H7 (cell line): ENCODE measurements at regions not wholly inside any gene's neighbourhood (a gene's known extent, or its start where the extent isn't known, plus 50 kb on each side); places are given as distances from the start of the nearest gene placed in this dataset.
"Not testable (repeated sequence)": the region's sequence is repeated elsewhere in the genome, so short reads cannot be mapped to it uniquely, and the experiment has no call there.

Source experiments
- DNase-seq: peaks from one replicate; pipeline ENCODE4 v3.0.0; 2012
- H3K27me3 ChIP-seq: 2 replicates; pipeline ENCODE4 v1.6.0; 2011; ENCODE audit warnings: mild to moderate bottlenecking, low read length; ENCODE audit not compliant: control insufficient read depth, insufficient read depth
- H3K36me3 ChIP-seq: replicated peaks from 2 replicates; pipeline ENCODE4 v1.5.1; 2011; ENCODE audit warnings: low read length; ENCODE audit not compliant: control insufficient read depth, insufficient read depth
- H3K4me3 ChIP-seq: 2 replicates; pipeline ENCODE4 v1.5.1; 2011; ENCODE audit warnings: low read depth, mild to moderate bottlenecking, control low read depth, low read length, moderate library complexity; ENCODE audit not compliant: insufficient read depth

- not testable (repeated sequence) for H3K27me3 ChIP-seq, H3K4me3 ChIP-seq, H3K36me3 ChIP-seq, DNase-seq
These were observed 106.9 kb downstream of the SOCS6 start for GRCh38 chr18:70395771-70396170.

- Histone ChIP-seq H3K36me3 (no peaks in the 10 kb centered on the region), H3K27me3 (no peaks in the 10 kb centered on the region), H3K4me3 (no peak overlapping the region)
- no peak for DNase-seq
These were observed 105.8 kb downstream of the SOCS6 start for GRCh38 chr18:70394672-70395071.

GRCh38 chr18:70390371-70391090 is 101.7 kb downstream of the SOCS6 start:
- Histone ChIP-seq H3K27me3 (no peaks in the 10 kb centered on the region), H3K36me3 (no peaks in the 10 kb centered on the region), H3K4me3 (no peak overlapping the region)
- no peak for DNase-seq

DNA sequence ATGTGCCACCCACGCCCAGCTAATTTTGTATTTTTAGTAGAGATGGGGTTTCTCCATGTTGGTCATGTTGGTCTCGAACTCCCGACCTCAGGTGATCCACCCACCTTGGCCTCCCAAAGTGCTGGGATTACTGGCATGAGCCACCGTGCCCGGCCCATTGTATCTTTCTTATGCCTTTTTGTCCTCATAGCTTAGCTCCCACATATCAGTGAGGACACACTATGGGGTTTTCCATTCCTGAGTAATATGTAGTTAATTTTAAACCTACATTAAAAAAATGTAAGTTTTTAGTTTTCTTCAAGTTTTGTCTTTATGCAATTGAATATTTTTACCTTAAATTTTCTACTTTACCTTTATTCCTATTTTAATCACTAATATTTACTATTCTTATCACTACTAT is 100.2 kb downstream of the SOCS6 start:
- not testable (repeated sequence) for DNase-seq, H3K4me3 ChIP-seq, H3K27me3 ChIP-seq, H3K36me3 ChIP-seq

DNA sequence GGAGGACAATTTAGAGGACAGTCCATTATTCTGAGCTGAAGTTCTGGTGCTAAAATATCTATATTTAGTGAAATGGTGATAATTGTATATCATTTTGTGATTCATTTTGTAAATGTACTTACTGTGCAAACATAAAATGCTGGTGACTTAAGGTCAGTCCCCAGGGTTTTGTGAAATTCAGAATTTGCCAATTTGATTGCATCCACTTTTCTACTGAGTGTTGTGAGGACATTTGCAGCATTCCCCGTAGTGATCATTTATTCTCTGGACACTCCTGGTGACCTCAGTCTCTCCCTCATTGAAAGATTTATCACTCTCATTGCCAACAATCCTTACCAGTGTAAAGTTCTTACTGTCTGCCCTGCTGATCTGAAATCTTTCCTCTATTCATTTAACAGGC is 98.2 kb downstream of the SOCS6 start:
- Histone ChIP-seq H3K27me3 (no peaks in the 10 kb centered on the region), H3K36me3 (no peaks in the 10 kb centered on the region), H3K4me3 (no peak overlapping the region)
- no peak for DNase-seq

- no peak overlapping the region for H3K4me3 ChIP-seq
- DNase-seq = no peak
- H3K27me3 ChIP-seq = no peaks in the 10 kb centered on the region
- H3K36me3 ChIP-seq = no peaks in the 10 kb centered on the region
These were observed 97.7 kb downstream of the SOCS6 start for GRCh38 chr18:70386582-70386981.

GRCh38 chr18:70385474-70385873 is 96.6 kb downstream of the SOCS6 start:
- no peak for DNase-seq
- Histone ChIP-seq H3K36me3 (no peaks in the 10 kb centered on the region), H3K4me3 (no peak overlapping the region), H3K27me3 (no peaks in the 10 kb centered on the region)

DNA sequence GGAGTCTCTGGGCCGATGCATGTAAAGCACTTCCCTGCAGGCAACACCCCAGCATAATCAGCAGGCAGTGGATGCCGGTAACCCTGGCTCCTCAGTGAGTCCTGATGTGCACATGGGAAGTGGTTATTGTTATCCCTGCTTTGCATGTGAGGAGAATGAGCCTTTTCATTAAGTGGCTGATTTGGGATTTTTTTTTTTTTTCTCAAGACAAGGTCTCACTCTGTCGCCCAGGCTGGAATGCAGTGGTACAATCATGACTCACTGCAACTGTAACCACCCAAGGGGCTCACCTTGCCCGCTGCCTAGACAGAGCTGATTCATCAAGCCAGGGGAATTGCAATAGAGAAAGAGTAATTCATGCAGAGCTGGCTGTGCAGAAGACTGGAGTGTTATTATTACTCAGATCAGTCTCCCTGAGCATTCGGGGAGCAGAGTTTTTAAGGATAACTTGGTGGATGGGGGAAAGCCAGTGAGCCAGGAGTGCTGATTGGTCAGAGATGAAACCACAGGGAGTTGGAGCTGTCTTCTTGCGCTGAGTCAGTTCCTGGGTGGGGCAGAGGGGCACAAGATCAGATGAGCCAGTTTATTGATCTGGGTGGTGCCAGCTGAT is 95.4 kb downstream of the SOCS6 start:
- Histone ChIP-seq H3K36me3 (no peaks in the 10 kb centered on the region), H3K4me3 (no peak overlapping the region), H3K27me3 (no peaks in the 10 kb centered on the region)
- peak; percentile 22 for DNase-seq

DNA sequence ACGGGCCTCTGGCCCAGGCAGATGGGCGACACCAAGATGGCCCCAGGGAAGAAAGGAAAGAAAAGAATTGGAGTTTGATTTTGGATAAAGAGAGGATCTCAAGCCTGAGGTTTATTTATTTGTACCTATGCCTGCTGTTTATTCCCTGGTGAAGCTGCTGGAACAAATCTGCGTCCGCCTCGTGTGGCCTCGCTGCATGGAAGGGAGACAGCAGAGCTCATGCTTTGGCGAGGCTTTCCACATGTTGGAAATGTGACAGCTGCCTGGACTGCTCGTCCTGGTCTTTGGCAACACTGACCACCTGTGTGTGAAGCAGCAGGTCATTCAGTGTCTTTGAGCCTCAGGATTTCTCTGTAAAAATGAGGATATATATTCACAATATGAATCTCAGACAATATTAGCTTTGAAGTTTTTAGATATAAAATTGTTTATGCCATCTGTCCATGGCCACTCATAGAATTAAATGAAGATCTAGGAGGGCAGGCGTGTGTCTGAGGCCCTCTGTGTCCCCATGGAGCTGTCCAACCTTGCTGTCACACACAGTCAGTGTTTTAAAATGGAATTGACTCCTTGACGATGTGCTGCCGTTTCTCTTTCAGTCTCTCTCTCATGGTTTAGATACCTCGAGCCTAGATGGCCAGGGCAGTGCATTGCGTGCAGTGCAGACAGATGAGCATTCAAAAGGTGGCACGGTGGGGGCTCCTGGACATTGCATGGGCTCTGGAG is 94.3 kb downstream of the SOCS6 start:
- no peaks in the 10 kb centered on the region for H3K27me3 ChIP-seq
- no peak overlapping the region for H3K4me3 ChIP-seq
- DNase-seq = no peak
- H3K36me3 ChIP-seq = no peaks in the 10 kb centered on the region

DNA sequence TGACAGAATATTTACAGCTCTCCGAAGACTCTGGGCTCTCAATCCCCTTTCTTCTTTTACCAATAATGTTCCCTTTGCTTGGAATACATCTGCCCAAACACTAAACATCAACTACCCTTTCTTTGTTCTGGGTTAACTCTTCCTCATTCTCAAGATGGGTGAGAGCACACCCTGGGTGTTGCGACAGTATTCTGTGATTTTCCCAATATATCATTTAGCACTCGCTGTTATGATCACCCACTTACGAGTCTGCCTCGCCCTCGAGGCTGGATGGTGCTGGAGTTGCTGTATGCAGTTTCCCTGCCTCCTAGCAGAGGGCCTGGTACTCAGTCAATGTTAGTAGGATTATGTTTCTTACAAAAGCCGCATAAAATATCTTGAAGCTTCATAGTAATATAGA is 93.2 kb downstream of the SOCS6 start:
- Histone ChIP-seq H3K4me3 (no peak overlapping the region), H3K27me3 (no peaks in the 10 kb centered on the region), H3K36me3 (no peaks in the 10 kb centered on the region)
- DNase-seq = no peak

DNA sequence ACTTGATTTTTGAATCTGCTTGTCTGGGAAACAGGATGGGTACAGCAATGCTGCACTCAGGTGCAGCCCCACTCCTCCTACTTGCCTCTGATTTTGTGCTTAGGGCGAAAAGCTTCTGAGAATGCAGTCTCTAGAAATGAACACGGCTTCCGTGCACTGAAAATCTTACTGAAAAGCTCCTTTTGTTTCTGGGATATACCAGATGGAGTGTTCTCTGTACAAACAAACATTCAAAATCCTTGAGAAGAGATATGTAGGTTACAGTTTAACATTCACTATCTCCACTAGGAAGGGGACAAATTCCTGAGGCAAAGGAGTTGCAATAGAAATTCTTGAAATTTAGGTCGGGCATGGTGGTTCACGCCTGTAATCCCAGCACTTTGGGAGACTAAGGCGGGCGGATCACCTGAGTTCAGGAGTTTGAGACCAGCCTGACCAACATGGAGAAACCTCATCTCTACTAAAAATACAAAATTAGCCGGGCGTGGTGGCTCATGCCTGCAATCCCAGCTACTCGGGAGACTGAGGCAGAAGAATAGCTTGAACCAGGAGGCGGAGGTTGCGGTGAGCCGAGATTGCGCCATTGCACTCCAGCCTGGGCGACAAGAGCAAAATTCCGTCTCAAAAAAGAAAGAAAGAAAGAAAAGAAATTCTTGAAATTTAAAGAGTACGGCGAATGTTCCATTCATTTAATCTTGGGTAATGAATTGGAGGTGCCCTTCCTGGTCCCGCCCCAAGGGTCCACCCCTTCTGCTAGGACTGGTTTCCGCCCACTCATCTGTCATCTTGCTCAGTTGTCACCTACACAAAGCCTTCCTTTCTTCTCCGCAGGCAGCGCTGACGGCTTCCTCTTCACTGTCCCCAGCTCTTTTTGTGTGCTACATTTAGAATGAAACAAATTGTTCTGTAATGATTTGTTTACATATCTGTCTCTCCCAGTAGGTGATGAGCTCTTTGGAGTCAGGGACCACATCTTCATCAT is 92.4 kb downstream of the SOCS6 start:
- peak; percentile 37 for DNase-seq
- H3K36me3 ChIP-seq = no peaks in the 10 kb centered on the region
- no peaks in the 10 kb centered on the region for H3K27me3 ChIP-seq
- H3K4me3 ChIP-seq = no peak overlapping the region
